Pons (tissue), 1 donor: ENCODE measurements at regions not wholly inside any gene's neighbourhood (a gene's known extent, or its start where the extent isn't known, plus 50 kb on each side); places are given as distances from the start of the nearest gene placed in this dataset.
"Not testable (repeated sequence)": the region's sequence is repeated elsewhere in the genome, so short reads cannot be mapped to it uniquely, and the experiment has no call there.

Experiments used
- DNase-seq: peaks from one replicate; pipeline ENCODE4 v3.0.0-alpha.2; 2016; ENCODE audit warnings: low spot score

- DNase-seq: no peak
Observed at GRCh38 chrX:39222346-39223113, 421.3 kb downstream of the MID1IP1 start.

GRCh38 chrX:39226251-39226650 is 425.0 kb downstream of the MID1IP1 start:
- DNase-seq: no peak

- no peak for DNase-seq
Observed at GRCh38 chrX:39227371-39227770, 426.1 kb downstream of the MID1IP1 start.

GRCh38 chrX:39238006-39238405 is 436.7 kb downstream of the MID1IP1 start:
- DNase-seq: no peak

GRCh38 chrX:39242187-39242586 is 440.9 kb downstream of the MID1IP1 start:
- peak; percentile 32 for DNase-seq

GRCh38 chrX:39244147-39244546 is 442.9 kb downstream of the MID1IP1 start:
- no peak for DNase-seq

- DNase-seq: no peak
Observed at GRCh38 chrX:39245024-39245423, 443.8 kb downstream of the MID1IP1 start.

- peak; percentile 84 for DNase-seq
Observed at GRCh38 chrX:39247536-39247935, 446.3 kb downstream of the MID1IP1 start.

GRCh38 chrX:39248330-39248729 is 447.1 kb downstream of the MID1IP1 start:
- DNase-seq: no peak

- no peak for DNase-seq
Observed at GRCh38 chrX:39249999-39250398, 448.7 kb downstream of the MID1IP1 start.

- no peak for DNase-seq
Observed at GRCh38 chrX:39251995-39252394, 450.7 kb downstream of the MID1IP1 start.

- DNase-seq: no peak
Observed at GRCh38 chrX:39253551-39253950, 452.3 kb downstream of the MID1IP1 start.

GRCh38 chrX:39258331-39258730 is 457.1 kb downstream of the MID1IP1 start:
- DNase-seq: no peak

GRCh38 chrX:39260965-39261364 is 459.7 kb downstream of the MID1IP1 start:
- no peak for DNase-seq

GRCh38 chrX:39261446-39262147 is 460.3 kb downstream of the MID1IP1 start:
- DNase-seq: peak; percentile 65

- DNase-seq: no peak
Observed at GRCh38 chrX:39262641-39263040, 461.4 kb downstream of the MID1IP1 start.

GRCh38 chrX:39264023-39264422 is 462.8 kb downstream of the MID1IP1 start:
- no peak for DNase-seq

- no peak for DNase-seq
Observed at GRCh38 chrX:39267176-39267575, 465.9 kb downstream of the MID1IP1 start.

- DNase-seq: no peak
Observed at GRCh38 chrX:39268207-39268606, 466.9 kb downstream of the MID1IP1 start.

GRCh38 chrX:39275500-39276068 is 474.3 kb downstream of the MID1IP1 start:
- DNase-seq: no peak

GRCh38 chrX:39277685-39278390 is 476.6 kb downstream of the MID1IP1 start:
- not testable (repeated sequence) for DNase-seq

GRCh38 chrX:39283239-39283638 is 482.0 kb downstream of the MID1IP1 start:
- DNase-seq: no peak

GRCh38 chrX:39288592-39288991 is 487.3 kb downstream of the MID1IP1 start:
- DNase-seq: no peak
